ENCODE measurements at regions not wholly inside any gene's neighbourhood (a gene's known extent, or its start where the extent isn't known, plus 50 kb on each side); places are given as distances from the start of the nearest gene placed in this dataset.
A peak's percentile ranks its signal among the peaks of the same experiment; 100 is the strongest.

GRCh38 chr1:208587110-208587509 lies 342.9 kb upstream of the PLXNA2 start:
- DNase-seq (ENCODE audit: low spot score), result no peak

- DNase-seq (ENCODE audit: low spot score), result no peak
Observed at GRCh38 chr1:208593306-208594006, 349.3 kb upstream of the PLXNA2 start.

GRCh38 chr1:208595236-208595635 lies 351.1 kb upstream of the PLXNA2 start:
- no peak for DNase-seq (ENCODE audit: low spot score)

- DNase-seq (ENCODE audit: low spot score), result no peak
Observed at GRCh38 chr1:208595745-208596144, 351.6 kb upstream of the PLXNA2 start.

- no peak for DNase-seq (ENCODE audit: low spot score)
Observed at GRCh38 chr1:208597571-208597970, 353.4 kb upstream of the PLXNA2 start.

GRCh38 chr1:208598021-208598420 lies 353.8 kb upstream of the PLXNA2 start:
- DNase-seq (ENCODE audit: low spot score), result peak; percentile 38

GRCh38 chr1:208599063-208599462 lies 354.9 kb upstream of the PLXNA2 start:
- DNase-seq (ENCODE audit: low spot score), result no peak

- DNase-seq (ENCODE audit: low spot score), result no peak
Observed at GRCh38 chr1:208600456-208601190, 356.4 kb upstream of the PLXNA2 start.

- DNase-seq (ENCODE audit: low spot score), result no peak
Observed at GRCh38 chr1:208601561-208601960, 357.4 kb upstream of the PLXNA2 start.

- no peak for DNase-seq (ENCODE audit: low spot score)
Observed at GRCh38 chr1:208603721-208604120, 359.5 kb upstream of the PLXNA2 start.

- no peak for DNase-seq (ENCODE audit: low spot score)
Observed at GRCh38 chr1:208604295-208604694, 360.1 kb upstream of the PLXNA2 start.

GRCh38 chr1:208606959-208607358 lies 362.8 kb upstream of the PLXNA2 start:
- no peak for DNase-seq (ENCODE audit: low spot score)

GRCh38 chr1:208607616-208608015 lies 363.4 kb upstream of the PLXNA2 start:
- DNase-seq (ENCODE audit: low spot score), result no peak

- no peak for DNase-seq (ENCODE audit: low spot score)
Observed at GRCh38 chr1:208614610-208615009, 370.4 kb upstream of the PLXNA2 start.

GRCh38 chr1:208615371-208615770 lies 371.2 kb upstream of the PLXNA2 start:
- no peak for DNase-seq (ENCODE audit: low spot score)

GRCh38 chr1:208616776-208617175 lies 372.6 kb upstream of the PLXNA2 start:
- no peak for DNase-seq (ENCODE audit: low spot score)

- no peak for DNase-seq (ENCODE audit: low spot score)
Observed at GRCh38 chr1:208628022-208628914, 384.1 kb upstream of the PLXNA2 start.

GRCh38 chr1:208631092-208631491 lies 386.9 kb upstream of the PLXNA2 start:
- no peak for DNase-seq (ENCODE audit: low spot score)

GRCh38 chr1:208631506-208631905 lies 387.3 kb upstream of the PLXNA2 start:
- DNase-seq (ENCODE audit: low spot score), result no peak

- DNase-seq (ENCODE audit: low spot score), result no peak
Observed at GRCh38 chr1:208634346-208635140, 390.4 kb upstream of the PLXNA2 start.

GRCh38 chr1:208637181-208637580 lies 393.0 kb upstream of the PLXNA2 start:
- no peak for DNase-seq (ENCODE audit: low spot score)

- DNase-seq (ENCODE audit: low spot score), result no peak
Observed at GRCh38 chr1:208639382-208639781, 395.2 kb upstream of the PLXNA2 start.
